ENCODE measurements at regions not wholly inside any gene's neighbourhood (a gene's known extent, or its start where the extent isn't known, plus 50 kb on each side); places are given as distances from the start of the nearest gene placed in this dataset.

GRCh38 chr2:82675186-82675585 is 1783.9 kb downstream of the SUCLG1 start:
- no peak for DNase-seq (ENCODE audit: low spot score)

GRCh38 chr2:82674652-82675051 is 1784.4 kb downstream of the SUCLG1 start:
- DNase-seq (ENCODE audit: low spot score): no peak

- no peak for DNase-seq (ENCODE audit: low spot score)
Measured at GRCh38 chr2:82667491-82667890, 1791.6 kb downstream of the SUCLG1 start.

- no peak for DNase-seq (ENCODE audit: low spot score)
Measured at GRCh38 chr2:82665691-82666090, 1793.4 kb downstream of the SUCLG1 start.

- no peak for DNase-seq (ENCODE audit: low spot score)
Measured at GRCh38 chr2:82657106-82657505, 1802.0 kb downstream of the SUCLG1 start.

GRCh38 chr2:82656420-82656819 is 1802.7 kb downstream of the SUCLG1 start:
- no peak for DNase-seq (ENCODE audit: low spot score)

GRCh38 chr2:82652117-82652516 is 1807.0 kb downstream of the SUCLG1 start:
- DNase-seq (ENCODE audit: low spot score): no peak

GRCh38 chr2:82650038-82650437 is 1809.0 kb downstream of the SUCLG1 start:
- DNase-seq (ENCODE audit: low spot score): no peak

- no peak for DNase-seq (ENCODE audit: low spot score)
Measured at GRCh38 chr2:82641598-82642180, 1817.4 kb downstream of the SUCLG1 start.

- DNase-seq (ENCODE audit: low spot score): no peak
Measured at GRCh38 chr2:82636402-82637020, 1822.6 kb downstream of the SUCLG1 start.

- no peak for DNase-seq (ENCODE audit: low spot score)
Measured at GRCh38 chr2:82599021-82599420, 1860.1 kb downstream of the SUCLG1 start.

- no peak for DNase-seq (ENCODE audit: low spot score)
Measured at GRCh38 chr2:82596581-82596980, 1862.5 kb downstream of the SUCLG1 start.

- no peak for DNase-seq (ENCODE audit: low spot score)
Measured at GRCh38 chr2:82591718-82592117, 1867.4 kb downstream of the SUCLG1 start.

- no peak for DNase-seq (ENCODE audit: low spot score)
Measured at GRCh38 chr2:82576656-82577055, 1882.4 kb downstream of the SUCLG1 start.

- no peak for DNase-seq (ENCODE audit: low spot score)
Measured at GRCh38 chr2:82539280-82539621, 1919.8 kb downstream of the SUCLG1 start.

GRCh38 chr2:82538590-82539279 is 1920.3 kb downstream of the SUCLG1 start:
- DNase-seq (ENCODE audit: low spot score): no peak

GRCh38 chr2:82528288-82528687 is 1930.8 kb downstream of the SUCLG1 start:
- no peak for DNase-seq (ENCODE audit: low spot score)

- DNase-seq (ENCODE audit: low spot score): no peak
Measured at GRCh38 chr2:82527124-82527523, 1932.0 kb downstream of the SUCLG1 start.

GRCh38 chr2:82526277-82526676 is 1932.8 kb downstream of the SUCLG1 start:
- no peak for DNase-seq (ENCODE audit: low spot score)

GRCh38 chr2:82525744-82526143 is 1933.3 kb downstream of the SUCLG1 start:
- no peak for DNase-seq (ENCODE audit: low spot score)

GRCh38 chr2:82524826-82525225 is 1934.3 kb downstream of the SUCLG1 start:
- DNase-seq (ENCODE audit: low spot score): no peak

GRCh38 chr2:82511894-82512293 is 1947.2 kb downstream of the SUCLG1 start:
- no peak for DNase-seq (ENCODE audit: low spot score)

- DNase-seq (ENCODE audit: low spot score): no peak
Measured at GRCh38 chr2:82508702-82509101, 1950.4 kb downstream of the SUCLG1 start.

GRCh38 chr2:82507657-82508056 is 1951.4 kb downstream of the SUCLG1 start:
- DNase-seq (ENCODE audit: low spot score): no peak

Measured in left forelimb (tissue), 1 donor.